ENCODE measurements at regions not wholly inside any gene's neighbourhood (a gene's known extent, or its start where the extent isn't known, plus 50 kb on each side); places are given as distances from the start of the nearest gene placed in this dataset.

- TF ChIP-seq CTCF (IDR thresholded peaks at IDR 0.05; ENCODE audit: low read depth, low read length), result no peak
- H3K4me3 ChIP-seq (ENCODE audit: low read depth, low read length), result no peak overlapping the region
Measured at GRCh38 chr2:51194656-51195055, 162.7 kb upstream of the NRXN1 start.

GRCh38 chr2:51170273-51170672 is 138.3 kb upstream of the NRXN1 start:
- TF ChIP-seq CTCF (IDR thresholded peaks at IDR 0.05; ENCODE audit: low read depth, low read length), result no peak

GRCh38 chr2:51165534-51166260 is 133.8 kb upstream of the NRXN1 start:
- H3K4me3 ChIP-seq (ENCODE audit: low read depth, low read length), result no peak overlapping the region
- no peak for TF ChIP-seq CTCF (IDR thresholded peaks at IDR 0.05; ENCODE audit: low read depth, low read length)

More at GRCh38 chr2:51170273-51170672, 138.3 kb upstream of the NRXN1 start:
- H3K4me3 ChIP-seq (ENCODE audit: low read depth, low read length), result no peak overlapping the region

DNA sequence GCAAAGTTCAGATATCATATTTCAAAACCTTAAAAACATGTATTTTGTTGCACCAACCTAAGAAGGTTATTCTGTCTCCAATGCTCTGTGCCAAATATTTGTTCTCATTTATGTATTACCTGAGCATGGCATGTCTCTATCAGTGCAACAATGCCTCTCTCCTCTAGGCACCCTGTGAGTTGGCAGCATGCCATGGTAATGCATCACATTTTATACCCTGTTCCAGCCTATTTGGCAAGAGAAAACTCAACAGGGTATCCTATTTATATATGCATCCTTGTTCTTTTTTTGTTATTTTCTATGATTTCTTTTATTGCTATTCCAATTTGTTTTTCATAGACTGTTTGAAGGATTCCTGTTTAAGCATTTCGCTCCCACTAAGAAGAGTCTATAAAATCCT is 126.3 kb upstream of the NRXN1 start:
- TF ChIP-seq CTCF (IDR thresholded peaks at IDR 0.05; ENCODE audit: low read depth, low read length), result no peak

DNA sequence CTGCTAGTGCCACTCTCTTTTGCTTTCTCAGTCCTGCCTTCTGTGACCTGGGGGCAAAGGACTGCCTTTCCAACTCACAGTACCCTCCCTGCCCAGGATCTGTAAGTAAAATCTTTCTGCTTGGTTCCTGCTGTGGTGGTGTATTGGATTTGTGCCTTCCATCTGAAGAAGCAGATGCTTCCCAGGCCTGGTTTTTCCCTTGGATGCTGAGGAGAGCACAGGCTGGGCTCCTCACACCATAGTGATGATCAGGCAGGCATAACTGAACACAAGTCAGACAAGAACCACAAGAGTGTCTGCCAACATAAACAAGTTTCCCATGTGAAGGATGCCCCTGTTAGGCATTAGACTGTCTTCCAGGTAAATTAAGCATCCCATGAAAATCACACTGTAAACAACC is 121.3 kb upstream of the NRXN1 start:
- H3K4me3 ChIP-seq (ENCODE audit: low read depth, low read length), result no peak overlapping the region
- TF ChIP-seq CTCF (IDR thresholded peaks at IDR 0.05; ENCODE audit: low read depth, low read length), result no peak

More for the DNA sequence above, 126.3 kb upstream of the NRXN1 start:
- no peak overlapping the region for H3K4me3 ChIP-seq (ENCODE audit: low read depth, low read length)

GRCh38 chr2:51151490-51152140 is 119.7 kb upstream of the NRXN1 start:
- no peak for TF ChIP-seq CTCF (IDR thresholded peaks at IDR 0.05; ENCODE audit: low read depth, low read length)
- no peak overlapping the region for H3K4me3 ChIP-seq (ENCODE audit: low read depth, low read length)

DNA sequence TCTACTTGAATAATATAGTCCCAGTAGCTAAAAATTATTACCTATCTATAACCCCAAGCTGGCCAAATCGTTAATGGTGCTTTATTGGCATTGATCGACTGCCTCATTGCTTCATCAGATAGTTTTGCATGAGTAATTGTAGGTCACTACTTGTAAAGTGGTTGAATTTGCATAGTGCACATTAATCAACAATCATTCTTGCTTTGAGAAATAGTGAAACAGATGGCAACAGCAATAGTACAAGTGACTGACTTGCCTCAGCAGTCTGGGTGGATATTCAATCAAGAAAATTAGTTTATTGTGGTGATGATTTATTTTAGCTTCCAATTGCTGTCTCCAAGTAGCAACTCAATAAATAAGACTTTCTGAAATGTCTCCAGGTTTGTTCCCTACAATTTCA is 117.8 kb upstream of the NRXN1 start:
- H3K4me3 ChIP-seq (ENCODE audit: low read depth, low read length), result no peak overlapping the region
- TF ChIP-seq CTCF (IDR thresholded peaks at IDR 0.05; ENCODE audit: low read depth, low read length), result no peak
